AG04449 (cell line): ENCODE measurements at regions not wholly inside any gene's neighbourhood (a gene's known extent, or its start where the extent isn't known, plus 50 kb on each side); places are given as distances from the start of the nearest gene placed in this dataset.

Source experiments
- CTCF ChIA-PET: fragments of 350-600 bp; formaldehyde crosslinking; extraction: SDS; loops from one replicate; lab custom pipeline; 2021; ENCODE audit warnings: antibody characterized with exemption; lab: Yijun Ruan, JAX
- POLR2A ChIA-PET: fragments of 400-600, 350-600 bp; formaldehyde crosslinking; extraction: SDS; loops from one replicate; lab custom pipeline; 2020; ENCODE audit warnings: antibody characterized with exemption, inconsistent platforms; lab: Yijun Ruan, JAX
- DNase-seq: peaks from one replicate; pipeline ENCODE4 v3.0.0-alpha.2; 2010; ENCODE audit warnings: low read depth, low spot score
- H3K4me3 ChIP-seq: 2 replicates; pipeline ENCODE4 v1.5.1; 2011; ENCODE audit warnings: low read depth, mild to moderate bottlenecking, control low read depth, low read length
- CTCF ChIP-seq: IDR thresholded peaks from one replicate; pipeline ENCODE4 v1.5.1; 2011; ENCODE audit warnings: mild to moderate bottlenecking, moderate library complexity, low read length, control low read depth, inconsistent platforms; ENCODE audit not compliant: insufficient read depth; ENCODE audit errors: missing control alignments

- no peak for TF ChIP-seq CTCF
- CTCF ChIA-PET: no interaction called here
- no peak overlapping the region for H3K4me3 ChIP-seq
- POLR2A ChIA-PET: no interaction called here
- DNase-seq: no peak
Measured at GRCh38 chr14:96631030-96631429, 128.8 kb downstream of the PAPOLA start.

- CTCF ChIA-PET: no interaction called here
- DNase-seq: no peak
- POLR2A ChIA-PET: no interaction called here
- H3K4me3 ChIP-seq: no peak overlapping the region
- no peak for TF ChIP-seq CTCF
Measured at GRCh38 chr14:96631621-96632362, 129.6 kb downstream of the PAPOLA start.

GRCh38 chr14:96632363-96632758 is 130.2 kb downstream of the PAPOLA start:
- DNase-seq: no peak
- no peak overlapping the region for H3K4me3 ChIP-seq
- TF ChIP-seq CTCF: no peak
- ChIA-PET CTCF (no interaction called here), POLR2A (no interaction called here)

- no peak for TF ChIP-seq CTCF
- DNase-seq: no peak
- no peak overlapping the region for H3K4me3 ChIP-seq
- POLR2A ChIA-PET: no interaction called here
- CTCF ChIA-PET: no interaction called here
Measured at GRCh38 chr14:96633096-96633495, 130.9 kb downstream of the PAPOLA start.

- no peak for TF ChIP-seq CTCF
- H3K4me3 ChIP-seq: no peak overlapping the region
- ChIA-PET POLR2A (no interaction called here), CTCF (no interaction called here)
- no peak for DNase-seq
Measured at GRCh38 chr14:96634481-96634880, 132.3 kb downstream of the PAPOLA start.

- TF ChIP-seq CTCF: no peak
- no peak overlapping the region for H3K4me3 ChIP-seq
- CTCF ChIA-PET: no interaction called here
- DNase-seq: no peak
- POLR2A ChIA-PET: no interaction called here
Measured at GRCh38 chr14:96634896-96635295, 132.7 kb downstream of the PAPOLA start.
